KBM-7 (cell line): ENCODE measurements at regions not wholly inside any gene's neighbourhood (a gene's known extent, or its start where the extent isn't known, plus 50 kb on each side); places are given as distances from the start of the nearest gene placed in this dataset.

Source experiments
- DNase-seq: peaks from one replicate; pipeline ENCODE4 v3.0.0-alpha.2; 2015
- in situ Hi-C: fragments of 300-500 bp; cut with MboI; formaldehyde crosslinking; loops from 2 replicates; pipeline ENCODE4 v1.14.3; 2020; ENCODE audit warnings: low sequenced_read_pairs, low pct_unique_long_range_greater_than_20kb, mixed read lengths

DNA sequence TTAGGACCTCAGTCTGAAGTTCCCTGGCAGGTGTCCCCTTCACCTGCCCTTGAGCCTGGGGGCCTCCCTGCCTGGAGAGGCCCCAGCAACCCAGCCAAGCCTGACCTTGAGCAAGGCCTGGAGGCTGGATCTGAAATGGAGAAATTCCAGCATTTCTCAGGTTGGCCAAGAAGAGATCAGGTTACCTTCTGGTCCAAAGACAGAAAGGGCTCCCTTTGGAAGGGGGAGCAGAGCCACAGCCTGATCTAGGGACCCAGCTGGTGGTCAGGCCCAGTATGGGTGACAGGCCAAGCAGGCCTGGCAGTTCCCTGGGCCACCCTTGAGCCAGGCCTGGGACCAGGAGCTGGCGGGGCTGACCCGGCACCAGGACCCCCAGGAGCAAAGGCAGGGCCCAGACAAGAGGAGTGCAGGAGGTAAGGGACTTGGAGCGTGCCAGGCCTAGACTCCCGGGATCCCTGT lies 82.8 kb downstream of the TNFAIP2 start:
- in situ Hi-C loops: no loop called here
- no peak for DNase-seq

DNA sequence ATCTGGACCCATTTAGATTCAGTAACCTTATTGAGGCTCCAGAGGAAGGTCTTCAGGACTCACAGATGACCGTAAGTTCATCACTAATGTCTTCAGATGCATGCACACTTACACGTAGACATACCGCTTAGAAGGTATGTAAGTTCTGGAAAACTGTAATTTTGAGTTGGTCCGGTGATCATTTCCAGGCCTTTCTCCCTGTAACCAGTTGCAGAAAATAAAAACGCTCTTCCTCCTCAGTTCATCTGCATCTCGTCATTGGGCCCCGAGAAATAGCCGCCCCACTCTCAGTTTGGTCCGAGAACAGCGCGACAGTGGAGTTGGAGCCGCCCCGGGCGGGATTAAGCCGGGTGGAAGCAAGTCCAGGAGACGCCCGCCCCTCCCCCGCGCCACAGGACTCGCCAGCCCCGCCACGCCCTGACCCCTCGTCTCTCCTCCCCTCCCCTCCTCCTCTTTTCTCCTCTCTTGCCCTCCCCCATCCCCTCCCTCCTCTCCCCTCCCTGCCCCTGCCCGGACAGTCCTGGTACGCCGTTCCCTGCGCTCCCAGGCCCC lies 83.7 kb downstream of the TNFAIP2 start:
- in situ Hi-C loops: no loop called here
- DNase-seq: no peak

DNA sequence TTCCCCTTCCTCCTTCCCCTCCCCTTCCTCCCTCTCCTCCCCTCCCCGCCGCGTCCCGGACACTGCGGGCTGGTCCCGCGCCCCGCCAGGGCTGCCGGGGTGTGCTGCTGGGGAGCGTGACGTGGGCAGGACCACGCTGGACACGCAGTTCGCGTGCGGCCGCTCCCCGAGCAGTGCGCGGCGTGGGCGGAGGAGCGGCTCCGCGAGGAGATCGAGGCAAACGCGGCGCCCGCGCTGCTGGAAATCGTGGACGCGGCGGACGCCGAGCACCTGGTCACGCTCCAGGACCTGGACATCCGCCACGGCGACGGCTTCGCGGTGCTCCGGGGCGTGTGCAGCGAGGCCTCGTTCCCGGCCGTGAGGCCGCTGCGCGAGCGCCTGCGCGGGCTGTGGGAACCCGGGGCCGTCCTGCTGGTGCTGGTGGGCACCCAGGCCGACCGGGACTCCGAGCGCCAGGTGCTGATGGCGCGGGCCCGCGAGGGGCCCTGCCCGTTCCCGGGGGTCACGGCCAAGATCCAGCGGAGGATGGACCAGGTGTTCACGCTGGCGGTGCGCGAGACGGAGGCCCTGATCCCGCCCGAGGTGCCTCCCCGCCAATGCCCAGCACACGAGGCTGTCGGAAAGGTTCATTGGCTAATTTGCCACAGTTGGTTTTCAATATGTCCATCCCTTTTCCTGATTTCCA lies 84.3 kb downstream of the TNFAIP2 start:
- DNase-seq: no peak
- in situ Hi-C loops: no loop called here

DNA sequence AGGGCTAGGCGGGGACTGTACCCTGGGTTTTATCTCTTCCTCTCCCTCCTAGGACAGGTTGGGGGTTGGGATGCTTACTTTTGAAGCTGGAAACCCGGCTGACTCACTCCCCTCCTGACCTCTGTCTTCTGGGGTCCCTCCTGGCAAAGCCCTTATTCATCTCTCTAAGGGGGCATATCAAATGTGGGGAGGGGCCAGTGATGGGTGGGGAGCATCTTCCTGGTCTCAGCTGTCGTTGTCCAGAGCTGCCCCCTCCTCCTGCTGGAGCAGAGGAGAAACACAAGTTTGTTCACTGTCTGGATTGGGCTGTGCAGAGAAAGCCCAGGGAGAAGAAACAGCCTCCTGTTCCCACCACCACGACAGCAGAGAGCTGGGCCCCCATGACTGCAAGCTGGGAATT lies 85.8 kb downstream of the TNFAIP2 start:
- DNase-seq: no peak
- in situ Hi-C loops: no loop called here

DNA sequence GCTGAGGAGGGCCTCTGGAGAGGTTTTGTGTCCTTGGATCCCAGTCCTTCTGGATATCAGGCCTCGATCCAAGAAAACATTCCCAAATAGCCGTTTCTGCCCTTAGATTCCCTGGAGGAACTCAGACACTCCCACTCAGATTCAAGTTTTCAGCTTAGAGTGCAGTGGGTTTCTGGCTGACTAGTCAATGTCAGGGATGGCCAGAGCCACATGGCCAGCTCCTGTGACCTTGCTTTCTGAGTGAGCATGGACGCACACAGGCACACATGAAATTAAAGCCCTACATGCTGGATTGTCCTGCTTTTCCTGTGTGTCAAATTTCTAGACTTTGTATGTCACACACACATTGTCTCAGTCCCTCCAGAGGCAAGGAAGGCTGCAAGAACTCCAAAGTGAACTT lies 86.2 kb downstream of the TNFAIP2 start:
- in situ Hi-C loops: no loop called here
- DNase-seq: no peak

DNA sequence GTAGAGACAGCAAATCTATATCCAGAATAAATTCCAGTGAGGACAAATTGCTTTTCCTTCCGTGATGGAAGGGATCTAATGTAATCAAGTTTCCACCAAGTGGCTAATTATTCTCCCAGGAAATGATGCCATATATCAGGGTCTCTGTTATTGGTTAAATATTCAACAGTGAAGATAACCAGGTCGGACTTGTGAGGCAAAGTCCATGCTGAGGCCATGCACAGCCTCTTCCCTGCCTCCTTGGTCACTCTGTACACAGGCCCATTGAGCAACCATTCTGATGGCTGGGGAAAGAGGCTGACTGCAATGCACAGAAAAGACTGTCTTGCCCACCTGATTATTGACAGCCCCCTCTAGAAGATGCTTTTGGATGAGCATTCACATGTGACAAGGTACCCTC lies 90.1 kb downstream of the TNFAIP2 start:
- in situ Hi-C loops: no loop called here
- DNase-seq: no peak

DNA sequence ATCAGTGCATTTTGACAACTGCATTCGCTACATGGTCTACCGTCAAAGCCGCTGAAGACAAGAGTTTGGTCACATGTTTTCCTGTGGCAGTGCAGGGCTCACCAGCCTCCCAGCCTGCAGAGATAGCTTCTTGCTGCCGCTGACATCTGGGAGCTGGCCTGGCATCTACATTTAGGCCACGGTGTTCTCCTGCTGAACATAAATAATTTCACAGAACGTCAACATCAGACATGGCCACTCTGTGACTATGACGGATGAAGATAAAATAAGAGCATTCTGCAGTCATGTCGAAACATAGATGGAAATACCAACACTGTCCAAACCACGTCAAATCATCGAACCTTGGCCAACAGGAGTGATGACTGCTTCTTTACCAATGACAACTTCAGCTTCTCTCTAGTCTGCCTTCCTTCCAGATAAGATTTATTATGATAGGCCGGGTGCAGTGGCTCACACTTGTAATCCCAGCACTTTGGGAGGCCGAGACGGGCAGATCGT lies 91.2 kb downstream of the TNFAIP2 start:
- in situ Hi-C loops: no loop called here
- no peak for DNase-seq

DNA sequence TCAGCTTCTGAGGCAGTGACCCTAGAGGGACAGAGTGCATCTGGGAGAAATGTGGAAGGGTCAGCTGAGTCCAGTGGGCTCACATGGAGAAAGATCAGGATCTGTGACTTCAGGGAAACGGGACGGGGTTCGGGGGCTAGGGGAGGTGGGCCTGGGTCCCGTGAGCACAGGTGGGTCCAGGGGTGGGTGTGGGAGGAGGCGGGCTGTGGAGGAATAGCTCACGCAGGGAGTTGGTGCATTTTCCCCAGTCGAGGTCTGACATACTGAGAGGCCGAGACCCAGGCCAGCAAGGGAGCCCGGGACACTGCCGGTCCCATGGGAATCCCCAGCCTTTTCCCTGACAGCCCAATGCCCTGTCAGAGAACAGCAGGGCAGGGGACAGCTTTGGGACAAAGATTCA lies 93.1 kb downstream of the TNFAIP2 start:
- DNase-seq: no peak
- in situ Hi-C loops: no loop called here

DNA sequence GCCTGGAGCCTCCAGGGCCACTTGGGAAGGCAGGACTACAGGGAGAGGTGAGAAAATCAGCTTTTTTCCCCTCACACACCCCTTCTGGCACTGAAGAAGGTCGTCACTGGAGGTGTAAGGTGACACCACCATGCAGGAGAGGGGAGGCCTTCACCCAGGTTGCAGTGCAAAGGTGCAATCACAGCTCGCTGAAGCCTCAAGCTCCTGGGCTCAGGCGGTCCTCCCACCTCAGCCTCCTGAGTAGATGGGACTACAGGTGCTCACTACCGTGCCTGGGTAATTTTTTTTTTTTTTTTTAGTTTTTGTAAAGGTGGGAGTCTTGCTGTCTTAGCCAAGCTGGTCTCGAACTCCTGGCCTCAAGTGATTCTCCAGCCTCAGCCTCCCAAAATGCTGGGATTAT lies 93.6 kb downstream of the TNFAIP2 start:
- in situ Hi-C loops: no loop called here
- DNase-seq: no peak

DNA sequence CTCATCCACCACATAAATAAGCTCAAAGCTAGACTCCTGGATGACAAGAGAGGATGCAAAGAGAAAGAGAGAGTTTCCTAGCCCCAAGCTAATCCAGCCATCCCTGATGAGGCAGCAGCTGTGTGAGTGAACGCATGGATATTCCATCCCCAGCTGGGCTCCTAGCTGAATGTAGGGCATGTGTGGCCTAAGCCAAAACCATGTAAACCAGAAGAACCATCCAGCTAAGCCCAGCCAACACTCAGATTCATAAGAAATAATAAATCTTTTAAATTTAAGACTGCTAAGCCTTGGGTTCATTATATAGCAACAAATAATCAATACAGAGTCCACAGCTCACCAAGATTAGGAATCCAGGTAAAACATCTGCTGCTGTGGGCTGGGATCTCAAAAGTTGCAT lies 94.3 kb downstream of the TNFAIP2 start:
- DNase-seq: no peak
- in situ Hi-C loops: no loop called here

DNA sequence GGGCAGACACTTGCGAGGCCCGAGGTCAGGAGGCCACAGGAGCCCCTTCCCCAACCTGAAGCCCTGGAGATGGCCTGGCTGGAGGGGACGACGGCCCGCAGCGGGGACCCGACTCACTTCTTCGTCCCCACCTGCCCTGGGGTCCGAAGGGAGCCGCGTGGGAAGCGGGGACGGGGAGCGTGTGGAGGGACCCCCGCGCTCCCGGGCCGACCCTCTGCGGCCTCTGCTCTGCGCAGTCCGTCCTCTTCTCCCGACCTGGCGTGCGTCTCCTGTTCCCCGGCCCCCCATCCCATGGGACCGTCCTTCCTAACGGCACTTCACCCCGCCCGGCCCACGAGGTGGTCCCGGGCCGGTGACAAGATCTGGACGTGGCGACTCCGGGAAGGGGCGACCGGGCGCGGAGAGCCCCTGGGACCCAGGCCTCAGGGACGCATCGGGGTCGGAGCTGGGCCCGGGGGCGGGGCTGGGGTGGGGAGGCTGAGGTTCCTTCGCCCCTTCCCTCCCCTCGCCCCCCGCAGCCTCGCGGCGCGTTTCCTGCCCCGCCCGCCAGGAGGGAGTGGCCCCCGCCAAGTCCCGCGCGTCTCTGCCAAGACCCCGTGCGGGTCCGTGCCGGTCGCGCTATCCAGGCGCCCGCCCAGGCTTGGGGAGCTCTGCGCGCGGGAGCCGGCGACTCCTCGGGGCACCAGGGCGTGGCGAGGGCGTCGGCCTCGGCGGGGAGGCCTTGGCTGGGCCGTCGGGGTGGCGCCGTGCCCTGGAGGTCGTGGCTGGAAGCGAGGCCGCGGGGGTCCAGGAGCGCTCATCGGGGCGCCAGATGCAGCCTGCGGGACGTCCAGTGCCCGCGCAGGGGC lies 97.1 kb downstream of the TNFAIP2 start:
- DNase-seq: no peak
- in situ Hi-C loops: no loop called here

DNA sequence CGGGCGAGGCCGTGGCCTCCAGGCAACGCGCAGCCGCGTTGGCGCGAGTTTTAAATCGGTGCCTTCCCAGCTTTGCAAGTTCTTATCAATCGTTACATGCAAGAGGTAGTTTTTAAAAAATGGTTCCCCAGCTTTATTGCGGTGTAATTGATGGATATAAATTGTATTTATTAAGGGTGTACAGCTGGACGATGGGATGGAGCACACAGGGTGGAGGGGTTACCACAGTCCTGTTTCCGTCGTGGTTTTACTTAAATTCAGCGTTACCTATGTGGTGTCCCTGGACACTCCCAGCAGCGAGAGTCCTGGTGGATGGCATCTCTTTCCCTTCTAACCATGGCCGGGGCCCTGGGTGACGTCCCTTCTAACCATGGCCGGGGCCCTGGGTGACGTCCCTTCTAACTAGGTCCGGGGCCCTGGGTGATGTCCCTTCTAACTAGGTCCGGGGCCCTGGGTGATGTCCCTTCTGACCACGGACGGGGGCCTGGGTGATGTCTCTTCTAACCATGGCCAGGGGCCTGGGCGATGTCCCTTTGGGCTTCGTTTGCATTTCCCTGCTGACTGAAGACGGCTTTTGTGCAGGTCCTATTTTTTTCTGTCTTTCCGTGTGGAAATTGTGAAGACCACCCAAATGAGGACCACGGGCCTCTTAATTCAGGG lies 97.9 kb downstream of the TNFAIP2 start:
- in situ Hi-C loops: no loop called here
- DNase-seq: no peak

DNA sequence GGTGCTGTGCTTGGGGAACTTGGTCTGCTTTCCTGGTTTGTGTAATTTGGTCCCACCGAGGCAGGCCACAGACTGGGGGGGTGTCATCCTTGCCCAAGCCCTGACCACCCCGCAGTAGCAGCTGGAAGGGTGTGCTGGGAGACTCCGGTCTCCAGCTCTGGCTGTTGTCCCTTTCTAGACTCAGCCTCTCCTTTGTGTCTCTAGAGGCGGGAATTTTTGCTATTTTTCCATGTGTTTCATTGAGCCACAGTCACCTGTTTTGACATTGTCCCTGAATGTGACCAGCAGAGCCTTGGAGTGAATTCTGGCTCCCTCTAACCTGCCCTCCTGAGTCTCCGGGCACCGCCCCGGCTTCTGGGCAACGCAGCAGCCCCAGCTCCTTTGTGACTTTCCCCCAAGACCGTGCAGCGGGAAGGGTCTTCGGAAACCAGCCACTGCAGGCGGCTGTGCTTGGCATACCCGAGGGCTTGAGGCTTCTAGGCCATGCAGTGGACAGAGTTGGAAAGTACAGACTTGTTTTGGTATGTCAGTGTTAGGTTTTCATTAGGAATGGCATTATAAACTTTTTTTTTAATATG lies 98.6 kb downstream of the TNFAIP2 start:
- in situ Hi-C loops: no loop called here
- DNase-seq: no peak

DNA sequence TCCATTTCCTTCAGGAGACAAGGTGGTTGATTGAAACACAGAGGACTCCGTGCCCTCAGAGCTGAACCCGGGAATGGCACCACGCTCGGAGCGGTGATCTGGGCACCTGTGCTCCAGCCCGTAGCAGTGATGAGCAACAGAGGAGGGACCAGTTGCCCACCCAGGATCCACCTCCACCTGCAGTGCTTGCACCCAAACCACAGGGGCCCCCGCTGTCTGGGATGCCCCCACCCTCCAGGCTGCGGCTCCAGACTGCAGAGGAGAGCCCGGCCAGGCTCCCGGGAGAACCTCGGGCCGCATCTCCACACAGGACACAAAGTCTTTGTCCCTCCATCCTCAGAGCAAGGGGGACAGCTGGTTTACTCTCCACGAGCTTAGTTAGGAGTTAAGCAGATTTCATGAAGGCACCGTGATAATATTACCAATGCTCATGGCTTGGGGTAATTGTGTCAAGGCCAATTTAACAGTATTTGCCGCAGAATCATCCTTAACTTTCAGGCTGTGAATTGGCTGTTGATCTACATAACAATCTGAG lies 100.6 kb downstream of the TNFAIP2 start:
- no peak for DNase-seq

DNA sequence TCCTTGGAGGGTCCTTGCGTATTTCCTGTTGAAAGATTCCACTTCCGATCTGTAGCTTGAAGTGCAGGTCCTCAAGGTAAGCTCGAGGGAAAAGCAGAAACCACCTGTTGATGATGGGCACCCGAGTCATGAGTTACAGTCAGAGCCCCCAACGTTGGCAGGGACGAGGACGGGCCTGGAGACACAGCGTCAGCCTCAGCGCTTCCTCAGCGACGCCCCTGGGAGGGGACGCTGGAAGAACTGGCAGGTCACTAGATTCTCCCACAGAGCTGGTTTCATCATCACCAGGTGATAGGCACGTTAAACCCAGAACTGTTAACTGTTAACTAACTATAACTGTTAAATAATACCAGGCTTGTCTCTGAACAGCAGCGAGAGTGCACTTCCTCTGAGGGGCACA lies 101.8 kb downstream of the TNFAIP2 start:
- no peak for DNase-seq
- in situ Hi-C loops: no loop called here

More for the DNA sequence above, 100.6 kb downstream of the TNFAIP2 start:
- in situ Hi-C loops: no loop called here

DNA sequence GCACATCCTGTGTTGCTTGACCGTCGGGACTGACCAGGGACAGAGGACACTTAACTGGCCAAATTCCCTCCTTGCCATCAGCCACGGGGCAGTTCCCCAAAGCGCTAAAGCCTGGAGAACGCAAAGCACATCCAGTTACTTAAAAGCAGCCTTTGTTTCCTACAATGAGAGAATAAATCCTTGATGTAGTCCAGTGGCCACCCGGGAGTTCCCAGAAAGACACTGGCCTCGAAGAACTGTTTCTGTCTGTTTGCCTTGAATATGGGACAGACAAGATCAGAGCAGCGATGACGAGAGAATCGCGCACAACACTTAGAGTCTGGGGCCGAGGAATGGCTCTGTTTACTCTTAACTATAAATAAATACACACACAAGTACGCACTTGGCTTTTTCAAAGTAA lies 102.2 kb downstream of the TNFAIP2 start:
- DNase-seq: no peak
- in situ Hi-C loops: no loop called here

DNA sequence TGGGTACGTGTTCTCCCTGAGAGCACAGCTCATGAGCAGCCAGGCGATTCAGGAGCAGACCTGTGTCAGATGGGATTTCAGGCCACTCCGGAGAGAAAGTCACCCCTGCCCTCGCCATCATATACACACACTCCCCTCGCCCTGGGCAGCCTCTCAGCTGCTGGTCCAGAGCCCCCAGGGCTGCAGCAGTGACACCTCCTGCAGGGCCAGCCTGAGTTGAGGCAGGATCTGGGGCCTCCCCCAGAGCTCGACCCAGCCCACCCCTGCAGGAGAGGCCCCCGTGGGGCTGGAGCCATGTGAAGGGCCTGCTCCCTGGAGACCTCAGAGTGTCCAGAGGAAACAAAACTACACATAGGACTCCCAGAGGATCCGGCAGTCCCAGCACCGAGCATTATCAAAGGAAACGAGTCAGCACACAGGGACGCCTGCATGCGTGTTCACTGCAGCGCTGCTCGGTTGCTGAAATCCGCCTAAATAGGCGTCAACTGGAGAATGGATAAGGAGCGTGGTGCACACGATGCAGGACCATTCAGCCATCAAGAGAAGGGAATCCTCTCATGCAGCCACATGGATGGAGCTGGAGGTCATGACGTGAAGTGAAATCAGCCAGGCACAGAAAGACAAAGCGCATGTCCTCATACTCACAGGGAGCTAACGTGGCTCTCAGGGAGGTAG lies 104.0 kb downstream of the TNFAIP2 start:
- no peak for DNase-seq
- in situ Hi-C loops: no loop called here

DNA sequence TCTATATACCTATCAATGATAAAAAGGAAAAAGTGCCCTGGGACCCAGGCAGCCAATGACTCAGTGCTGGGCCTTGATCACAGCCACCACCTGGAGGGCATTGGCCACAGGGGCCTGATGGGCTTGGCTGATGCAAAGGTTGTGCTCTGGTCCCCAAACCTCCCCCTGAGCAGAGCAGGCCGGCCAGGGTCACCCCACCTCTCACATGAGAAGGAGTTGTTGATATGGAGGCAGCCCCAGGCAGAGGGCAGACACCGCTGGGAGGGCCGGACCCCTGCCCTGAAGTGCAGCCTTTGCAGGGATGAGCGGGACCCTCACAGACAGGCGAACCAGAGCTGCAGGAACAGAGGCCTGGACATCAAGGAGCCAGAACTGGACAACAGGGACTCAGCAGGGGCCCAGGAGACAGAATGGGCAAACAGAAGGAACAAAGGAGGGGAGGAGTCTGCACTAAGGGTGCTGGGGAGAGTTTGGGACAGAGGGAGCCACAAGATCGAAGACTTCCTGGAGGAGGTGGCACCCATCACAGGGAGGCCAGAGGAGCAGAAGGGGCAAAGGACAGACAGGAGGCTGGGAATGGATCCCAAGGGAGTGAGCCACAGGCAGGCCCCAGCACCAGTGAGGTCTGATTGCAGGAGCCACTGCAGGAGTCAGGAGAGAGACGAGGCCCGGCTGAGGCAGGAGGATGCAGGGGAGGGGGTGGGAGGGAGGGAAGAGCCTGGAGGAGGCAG lies 105.0 kb downstream of the TNFAIP2 start:
- in situ Hi-C loops: no loop called here
- no peak for DNase-seq
